ENCODE measurements at regions not wholly inside any gene's neighbourhood (a gene's known extent, or its start where the extent isn't known, plus 50 kb on each side); places are given as distances from the start of the nearest gene placed in this dataset.

GRCh38 chr3:134085034-134085775 lies 55.5 kb upstream of the SLCO2A1 start:
- no peak for DNase-seq (ENCODE audit: low spot score)
- TF ChIP-seq, protein P1, sequence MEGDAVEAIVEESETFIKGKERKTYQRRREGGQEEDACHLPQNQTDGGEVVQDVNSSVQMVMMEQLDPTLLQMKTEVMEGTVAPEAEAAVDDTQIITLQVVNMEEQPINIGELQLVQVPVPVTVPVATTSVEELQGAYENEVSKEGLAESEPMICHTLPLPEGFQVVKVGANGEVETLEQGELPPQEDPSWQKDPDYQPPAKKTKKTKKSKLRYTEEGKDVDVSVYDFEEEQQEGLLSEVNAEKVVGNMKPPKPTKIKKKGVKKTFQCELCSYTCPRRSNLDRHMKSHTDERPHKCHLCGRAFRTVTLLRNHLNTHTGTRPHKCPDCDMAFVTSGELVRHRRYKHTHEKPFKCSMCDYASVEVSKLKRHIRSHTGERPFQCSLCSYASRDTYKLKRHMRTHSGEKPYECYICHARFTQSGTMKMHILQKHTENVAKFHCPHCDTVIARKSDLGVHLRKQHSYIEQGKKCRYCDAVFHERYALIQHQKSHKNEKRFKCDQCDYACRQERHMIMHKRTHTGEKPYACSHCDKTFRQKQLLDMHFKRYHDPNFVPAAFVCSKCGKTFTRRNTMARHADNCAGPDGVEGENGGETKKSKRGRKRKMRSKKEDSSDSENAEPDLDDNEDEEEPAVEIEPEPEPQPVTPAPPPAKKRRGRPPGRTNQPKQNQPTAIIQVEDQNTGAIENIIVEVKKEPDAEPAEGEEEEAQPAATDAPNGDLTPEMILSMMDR (conservative IDR thresholded peaks at IDR 0.05; ENCODE audit: low read depth) = no peak
- POLR2A ChIA-PET (ENCODE audit: low non-redundant PET) = no interaction called here
- CTCF ChIA-PET = no interaction called here
- H3K27ac ChIP-seq = no peak overlapping the region

GRCh38 chr3:134084242-134084950 lies 54.7 kb upstream of the SLCO2A1 start:
- TF ChIP-seq, protein P1 (conservative IDR thresholded peaks at IDR 0.05; ENCODE audit: low read depth) = no peak
- DNase-seq (ENCODE audit: low spot score) = no peak
- H3K27ac ChIP-seq = no peak overlapping the region
- ChIA-PET POLR2A (ENCODE audit: low non-redundant PET) (no interaction called here), CTCF (no interaction called here)

- CTCF ChIA-PET = interaction anchor here (0.5 kb wide), 1 partner anchor 121 kb away, joined by 3 read pairs; no protein-coding TSS in a partner anchor
- no peak overlapping the region for H3K27ac ChIP-seq
- TF ChIP-seq, protein P1 (conservative IDR thresholded peaks at IDR 0.05; ENCODE audit: low read depth) = no peak
- POLR2A ChIA-PET (ENCODE audit: low non-redundant PET) = no interaction called here
- no peak for DNase-seq (ENCODE audit: low spot score)
Observed at GRCh38 chr3:134083626-134084241, 54.0 kb upstream of the SLCO2A1 start.

GRCh38 chr3:134083008-134083407 lies 53.3 kb upstream of the SLCO2A1 start:
- ChIA-PET POLR2A (ENCODE audit: low non-redundant PET) (no interaction called here), CTCF (no interaction called here)
- TF ChIP-seq, protein P1 (conservative IDR thresholded peaks at IDR 0.05; ENCODE audit: low read depth) = no peak
- no peak overlapping the region for H3K27ac ChIP-seq
- no peak for DNase-seq (ENCODE audit: low spot score)

- TF ChIP-seq, protein P1 (conservative IDR thresholded peaks at IDR 0.05; ENCODE audit: low read depth) = no peak
- no peak for DNase-seq (ENCODE audit: low spot score)
- POLR2A ChIA-PET (ENCODE audit: low non-redundant PET) = no interaction called here
- CTCF ChIA-PET = no interaction called here
- no peak overlapping the region for H3K27ac ChIP-seq
Observed at GRCh38 chr3:134082582-134082981, 52.9 kb upstream of the SLCO2A1 start.

DNA sequence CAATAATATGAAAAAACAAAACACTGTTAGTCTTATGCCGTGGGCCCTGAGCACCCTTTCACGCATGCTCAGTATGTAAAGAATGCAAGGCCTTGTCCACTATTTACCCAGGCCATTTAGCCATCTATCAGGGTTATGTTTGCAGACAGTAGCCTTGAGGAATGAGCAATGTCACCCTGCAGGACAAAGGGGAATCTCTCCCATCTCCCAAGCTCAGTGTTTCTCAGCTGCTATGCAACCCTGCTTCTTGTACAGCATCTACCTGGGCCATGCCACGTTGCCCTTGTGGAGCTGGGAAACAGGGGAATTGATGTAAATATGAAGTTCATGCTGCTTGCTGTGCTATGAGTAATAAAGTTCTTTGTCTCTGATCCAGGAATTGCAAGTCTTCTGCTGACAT lies 51.5 kb upstream of the SLCO2A1 start:
- CTCF ChIA-PET = no interaction called here
- TF ChIP-seq, protein P1 (conservative IDR thresholded peaks at IDR 0.05; ENCODE audit: low read depth) = no peak
- DNase-seq (ENCODE audit: low spot score) = no peak

More for the DNA sequence above, 51.5 kb upstream of the SLCO2A1 start:
- no peak overlapping the region for H3K27ac ChIP-seq
- POLR2A ChIA-PET (ENCODE audit: low non-redundant PET) = no interaction called here
